Pons (tissue), 1 donor: ENCODE measurements at regions not wholly inside any gene's neighbourhood (a gene's known extent, or its start where the extent isn't known, plus 50 kb on each side); places are given as distances from the start of the nearest gene placed in this dataset.
"Not testable (repeated sequence)": the region's sequence is repeated elsewhere in the genome, so short reads cannot be mapped to it uniquely, and the experiment has no call there.

ENCODE experiments used
- DNase-seq: peaks from one replicate; pipeline ENCODE4 v3.0.0-alpha.2; 2016; ENCODE audit warnings: low spot score

DNA sequence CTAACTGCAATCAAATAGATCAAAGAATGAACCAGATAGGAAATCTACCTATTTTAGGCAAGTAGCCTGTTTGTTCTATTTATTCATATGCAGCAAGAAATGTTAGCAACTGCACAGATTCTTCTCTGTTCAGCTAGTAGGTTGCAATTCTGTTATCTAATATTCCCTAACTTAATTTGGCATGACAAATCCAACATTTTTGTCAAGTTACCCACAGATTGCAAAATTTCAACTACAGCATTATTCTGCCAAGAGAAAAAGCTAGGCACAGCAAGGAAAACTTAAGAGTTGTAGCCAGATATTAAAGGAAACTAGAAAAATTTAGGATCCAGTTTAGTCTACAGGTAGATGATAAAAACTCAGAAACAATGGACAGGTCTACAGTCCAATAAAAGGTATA is 104.4 kb upstream of the SYNCRIP start:
- DNase-seq, result no peak

DNA sequence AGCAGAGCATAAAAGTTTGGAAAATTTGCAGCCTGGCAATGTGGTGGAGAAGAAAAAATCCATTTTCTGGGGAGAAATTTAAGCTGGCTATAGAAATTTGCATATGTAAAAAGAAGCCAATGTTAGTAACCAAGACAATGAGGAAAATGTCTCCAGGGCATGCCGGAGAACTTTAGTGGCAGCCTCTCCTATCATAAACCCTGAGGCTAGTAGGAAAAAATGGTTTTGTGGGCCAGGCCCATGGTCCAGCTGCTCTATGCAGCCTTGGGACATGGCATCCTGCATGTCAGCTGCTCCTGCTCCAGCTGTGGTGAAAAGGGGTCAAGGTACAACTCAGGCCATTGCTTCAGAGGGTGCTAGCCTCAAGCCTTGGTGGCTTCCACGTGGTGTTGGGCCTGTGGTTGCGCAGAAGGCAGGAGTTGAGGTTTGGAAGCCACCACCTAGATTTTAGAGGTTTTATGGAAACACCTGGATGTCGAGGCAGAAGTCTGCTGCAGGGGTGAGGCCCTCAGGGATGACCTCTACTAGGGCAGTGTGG is 101.8 kb upstream of the SYNCRIP start:
- DNase-seq, result no peak

DNA sequence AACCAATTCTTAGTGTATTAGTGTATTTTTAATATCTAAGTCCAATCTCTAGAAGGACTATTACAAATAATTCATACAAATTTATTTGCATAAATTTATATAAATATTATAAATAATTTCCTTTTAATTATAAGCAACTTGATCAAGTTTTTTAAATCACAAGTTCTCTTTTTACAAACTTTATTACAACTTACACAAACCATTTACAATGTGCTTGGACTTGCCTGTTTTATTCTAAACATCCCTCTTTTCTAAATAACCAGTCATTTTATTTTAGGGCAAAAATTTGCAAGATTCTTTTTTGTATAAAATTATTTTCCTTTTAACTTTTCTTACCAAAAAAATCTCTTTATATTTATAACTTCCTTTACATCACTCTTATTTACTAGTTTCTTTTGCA is 83.5 kb upstream of the SYNCRIP start:
- no peak for DNase-seq

DNA sequence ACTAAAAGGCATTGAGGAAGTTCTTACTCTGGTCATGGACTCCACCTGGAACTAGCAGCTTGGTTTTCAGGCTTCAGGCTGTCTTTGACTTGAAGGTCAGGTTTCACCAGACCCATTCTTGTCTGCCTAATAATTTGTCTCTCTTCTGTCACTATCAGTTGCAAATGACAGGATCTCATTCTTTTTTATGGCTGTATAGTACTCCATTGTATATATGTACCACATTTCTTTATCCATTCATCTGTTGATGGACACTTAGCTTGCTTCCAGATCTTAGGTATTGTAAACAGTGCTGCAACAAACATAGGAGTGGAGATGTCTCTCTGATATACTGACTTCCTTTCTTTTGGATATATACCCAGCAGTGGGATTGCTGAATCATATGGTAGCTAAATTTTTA is 73.1 kb upstream of the SYNCRIP start:
- DNase-seq, result no peak

DNA sequence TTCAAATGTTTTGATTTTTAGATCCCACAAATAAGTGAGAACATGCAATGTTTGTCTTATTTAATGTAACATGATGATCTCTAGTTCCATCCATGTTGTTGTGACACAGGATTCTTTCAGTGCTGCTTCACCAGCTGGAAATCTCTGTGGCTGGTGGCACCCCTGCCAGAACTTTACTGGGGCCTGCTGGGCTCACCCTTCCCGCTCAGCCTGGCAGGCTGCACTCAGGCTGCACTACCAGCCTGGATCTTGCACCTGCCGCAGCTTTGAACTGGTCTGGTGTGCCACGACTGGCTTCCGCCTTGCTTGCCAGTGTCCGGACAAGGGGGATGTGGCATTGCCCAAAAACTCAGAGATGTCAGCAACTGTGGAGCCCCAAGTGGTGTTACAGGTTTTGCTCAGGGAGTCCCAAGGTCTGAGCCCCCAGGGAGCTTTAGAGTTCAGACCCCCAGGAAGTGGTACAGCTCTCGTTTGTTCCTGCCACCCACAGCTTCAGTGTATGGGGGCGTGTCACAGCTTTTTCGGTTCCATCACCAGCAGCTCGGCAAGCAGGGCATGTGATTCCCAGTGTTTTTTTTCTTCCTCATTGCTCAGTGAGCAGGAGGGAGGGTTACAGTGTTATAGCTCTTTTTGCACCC is 72.3 kb upstream of the SYNCRIP start:
- DNase-seq, result no peak

DNA sequence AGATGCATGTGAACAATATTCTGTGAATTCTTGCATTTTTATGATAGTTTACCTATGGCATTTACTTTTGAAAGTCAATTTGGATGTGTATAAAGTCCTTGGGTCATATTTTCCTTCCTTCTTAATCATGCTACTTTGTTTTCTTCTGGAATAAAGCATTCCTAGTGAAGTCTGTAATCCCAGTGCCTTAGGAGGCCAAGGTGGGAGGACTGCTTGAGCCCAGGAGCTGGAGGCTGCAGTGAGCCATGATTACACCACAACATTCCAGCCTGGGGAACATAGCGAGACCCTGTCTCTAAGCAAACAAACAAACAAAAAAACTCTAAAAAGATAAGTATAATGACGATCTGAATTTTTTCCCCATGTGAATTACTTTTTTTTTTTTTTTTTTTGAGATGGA is 69.7 kb upstream of the SYNCRIP start:
- no peak for DNase-seq

DNA sequence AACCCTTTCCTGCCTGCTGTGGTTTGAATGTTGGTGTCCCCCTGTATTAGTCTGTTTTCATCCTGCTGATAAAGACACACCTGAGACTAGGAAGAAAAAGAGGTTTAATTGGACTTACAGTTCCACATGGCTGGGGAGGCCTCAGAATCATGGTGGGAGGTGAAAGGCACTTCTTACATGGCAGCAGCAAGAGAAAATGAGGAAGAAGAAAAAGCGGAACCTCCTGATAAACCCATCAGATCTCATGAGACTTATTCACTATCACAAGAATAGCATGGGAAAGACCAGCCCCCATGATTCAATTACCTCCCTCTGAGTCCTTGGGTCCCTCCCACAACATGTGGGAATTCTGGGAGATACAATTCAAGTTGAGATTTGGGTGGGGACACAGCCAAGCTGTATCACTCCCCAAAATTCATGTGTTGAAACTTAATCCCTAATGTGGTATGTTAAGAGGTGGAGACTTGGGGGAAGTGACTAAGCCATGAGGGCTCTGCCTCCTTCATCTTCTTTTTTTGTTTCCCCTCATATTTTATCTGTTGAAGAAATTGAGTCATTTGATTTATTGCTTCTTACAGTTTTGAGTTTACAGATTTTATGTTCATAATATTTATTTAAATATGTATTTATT is 64.9 kb upstream of the SYNCRIP start:
- DNase-seq, result not testable (repeated sequence)

DNA sequence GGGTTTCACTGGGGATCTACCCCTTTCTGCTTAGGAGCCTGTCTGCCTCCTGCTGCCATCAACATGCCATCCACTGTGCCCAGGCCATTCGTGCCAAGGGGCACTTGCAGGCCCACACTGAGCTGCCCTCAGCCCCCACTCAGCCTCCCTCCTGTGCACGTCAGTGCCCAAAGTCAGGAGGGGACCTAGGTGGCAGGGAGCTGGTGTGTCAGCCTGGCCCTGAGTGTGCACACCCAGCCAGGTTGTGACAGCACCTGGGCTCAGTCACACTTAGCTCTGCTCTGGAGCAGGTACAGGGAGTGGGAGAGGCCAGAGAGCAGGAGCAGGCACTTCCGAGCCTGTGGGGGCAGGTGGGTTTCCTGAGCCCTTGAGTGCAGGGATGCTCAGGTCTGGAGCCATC is 63.6 kb upstream of the SYNCRIP start:
- no peak for DNase-seq

DNA sequence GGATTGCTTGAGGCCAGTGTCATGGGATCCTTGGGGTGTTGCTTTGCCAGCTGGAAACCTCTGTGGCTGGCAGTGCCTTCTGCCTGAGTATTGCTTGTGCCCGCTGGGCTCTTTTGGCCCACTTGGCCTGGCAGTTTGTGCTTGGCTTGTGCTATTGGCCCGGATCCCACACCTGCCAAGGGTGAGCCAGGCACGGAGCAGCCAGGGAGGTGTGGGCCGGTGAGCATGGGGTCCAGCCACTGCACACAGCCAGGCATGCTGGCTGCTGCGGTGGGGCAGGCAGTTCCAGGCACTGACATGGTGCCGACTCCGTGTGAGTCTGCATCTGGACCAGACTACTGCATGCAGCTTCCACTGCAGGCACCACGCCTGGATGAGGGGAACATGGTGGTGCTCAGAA is 62.5 kb upstream of the SYNCRIP start:
- no peak for DNase-seq

DNA sequence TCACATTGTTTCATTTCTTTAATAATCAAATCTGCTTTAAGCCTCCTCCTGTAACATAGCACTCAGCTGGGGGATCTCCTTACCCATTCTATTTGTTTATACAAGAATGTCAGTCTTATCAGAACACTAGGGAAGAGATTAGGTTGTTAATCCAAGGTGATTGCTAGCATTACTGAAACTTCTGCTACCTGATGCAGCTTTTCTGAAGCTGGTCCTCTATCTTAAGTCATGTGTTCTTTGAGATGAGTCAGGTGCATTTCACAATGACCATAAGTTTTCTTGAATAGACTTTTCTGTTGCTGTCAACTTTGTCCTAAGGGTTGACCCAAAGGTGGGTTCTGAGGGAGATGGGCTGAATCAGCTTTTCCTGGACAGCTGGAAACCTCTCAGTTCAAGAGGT is 60.7 kb upstream of the SYNCRIP start:
- no peak for DNase-seq
